ENCODE measurements at regions not wholly inside any gene's neighbourhood (a gene's known extent, or its start where the extent isn't known, plus 50 kb on each side); places are given as distances from the start of the nearest gene placed in this dataset.

- H3K27ac ChIP-seq (replicated peaks) = no peak overlapping the region
- no peaks in the 10 kb centered on the region for H3K36me3 ChIP-seq
- DNase-seq = no peak
- H3K4me3 ChIP-seq = no peak overlapping the region
- intact Hi-C loops (cut with micrococcal nuclease) = no loop called here
- peaks cover 8% of the 10 kb centered on the region for H3K27me3 ChIP-seq (ENCODE audit: low read depth)
- no peak for TF ChIP-seq CTCF (IDR thresholded peaks at IDR 0.05; ENCODE audit: borderline replicate concordance)
- H3K4me1 ChIP-seq = peaks cover 4% of the 10 kb centered on the region
- no peaks in the 10 kb centered on the region for H3K9me3 ChIP-seq (replicated peaks)
Observed at GRCh38 chr6:100276311-100277057, 188.2 kb downstream of the SIM1 start.

GRCh38 chr6:100274147-100274546 is 190.6 kb downstream of the SIM1 start:
- Histone ChIP-seq H3K4me1 (no peaks in the 10 kb centered on the region), H3K9me3 (replicated peaks) (no peaks in the 10 kb centered on the region), H3K4me3 (no peak overlapping the region), H3K36me3 (no peaks in the 10 kb centered on the region), H3K27me3 (ENCODE audit: low read depth) (no peaks in the 10 kb centered on the region), H3K27ac (replicated peaks) (no peak overlapping the region)
- intact Hi-C loops (cut with micrococcal nuclease) = no loop called here
- no peak for TF ChIP-seq CTCF (IDR thresholded peaks at IDR 0.05; ENCODE audit: borderline replicate concordance)
- DNase-seq = no peak

DNA sequence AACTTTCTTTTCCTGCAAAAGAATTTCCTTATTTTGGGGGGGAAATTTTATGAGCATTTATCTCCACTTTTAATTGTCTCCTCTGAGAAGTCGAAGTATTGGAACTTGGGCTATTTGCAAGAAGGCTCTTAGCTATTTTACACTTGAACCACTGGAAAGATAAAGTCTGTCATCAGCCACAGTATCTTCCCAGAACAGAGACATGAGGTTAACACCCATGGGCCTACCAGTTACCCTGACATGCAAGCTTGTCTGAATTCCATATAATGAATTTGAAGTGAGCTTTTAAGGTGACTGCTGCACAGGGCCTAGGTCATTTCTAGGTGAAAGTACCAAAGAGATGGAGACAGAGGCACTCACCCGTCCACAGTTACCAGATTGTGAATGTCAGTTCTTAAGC is 193.1 kb downstream of the SIM1 start:
- intact Hi-C loops (cut with micrococcal nuclease) = no loop called here
- no peak overlapping the region for H3K27ac ChIP-seq (replicated peaks)
- no peaks in the 10 kb centered on the region for H3K9me3 ChIP-seq (replicated peaks)
- H3K27me3 ChIP-seq (ENCODE audit: low read depth) = no peaks in the 10 kb centered on the region
- TF ChIP-seq CTCF (IDR thresholded peaks at IDR 0.05; ENCODE audit: borderline replicate concordance) = no peak
- no peaks in the 10 kb centered on the region for H3K36me3 ChIP-seq
- no peak overlapping the region for H3K4me3 ChIP-seq
- DNase-seq = no peak
- H3K4me1 ChIP-seq = no peaks in the 10 kb centered on the region

- Histone ChIP-seq H3K4me3 (no peak overlapping the region), H3K27me3 (ENCODE audit: low read depth) (no peaks in the 10 kb centered on the region), H3K36me3 (no peaks in the 10 kb centered on the region), H3K9me3 (replicated peaks) (no peaks in the 10 kb centered on the region), H3K27ac (replicated peaks) (no peak overlapping the region), H3K4me1 (no peaks in the 10 kb centered on the region)
- no peak for TF ChIP-seq CTCF (IDR thresholded peaks at IDR 0.05; ENCODE audit: borderline replicate concordance)
- intact Hi-C loops (cut with micrococcal nuclease) = no loop called here
- no peak for DNase-seq
Observed at GRCh38 chr6:100271202-100271601, 193.5 kb downstream of the SIM1 start.

GRCh38 chr6:100269189-100269588 is 195.5 kb downstream of the SIM1 start:
- no peak for DNase-seq
- intact Hi-C loops (cut with micrococcal nuclease) = no loop called here
- no peaks in the 10 kb centered on the region for H3K9me3 ChIP-seq (replicated peaks)

More at GRCh38 chr6:100269189-100269588, 195.5 kb downstream of the SIM1 start:
- H3K36me3 ChIP-seq = no peaks in the 10 kb centered on the region
- no peak overlapping the region for H3K27ac ChIP-seq (replicated peaks)
- H3K4me3 ChIP-seq = no peak overlapping the region
- H3K27me3 ChIP-seq (ENCODE audit: low read depth) = no peaks in the 10 kb centered on the region
- TF ChIP-seq CTCF (IDR thresholded peaks at IDR 0.05; ENCODE audit: borderline replicate concordance) = no peak
- no peaks in the 10 kb centered on the region for H3K4me1 ChIP-seq
